Mucosa of rectum (tissue), 2 donors: ENCODE measurements at regions not wholly inside any gene's neighbourhood (a gene's known extent, or its start where the extent isn't known, plus 50 kb on each side); places are given as distances from the start of the nearest gene placed in this dataset.
"Not testable (repeated sequence)": the region's sequence is repeated elsewhere in the genome, so short reads cannot be mapped to it uniquely, and the experiment has no call there.

Experiments used
- H3K27ac ChIP-seq, 2 donors: one replicate each; pipeline ENCODE4 v1.7.0; 2013; ENCODE audit warnings: inconsistent platforms in 2 of 2, low read depth in 2 of 2, low read length in 2 of 2
- H3K27me3 ChIP-seq, 2 donors: one replicate each; pipeline ENCODE4 v1.7.0; 2013; ENCODE audit warnings: low read length in 2 of 2; ENCODE audit not compliant: control insufficient read depth in 2 of 2, insufficient read depth in 2 of 2
- H3K36me3 ChIP-seq, 2 donors: one replicate each; pipeline ENCODE4 v1.7.0; 2013; ENCODE audit warnings: low read length in 2 of 2; ENCODE audit not compliant: control insufficient read depth in 2 of 2, insufficient read depth in 2 of 2
- H3K4me1 ChIP-seq, 2 donors: one replicate each; pipeline ENCODE4 v1.7.0; 2013; ENCODE audit warnings: low read length in 2 of 2, mild to moderate bottlenecking in 1 of 2; ENCODE audit not compliant: control insufficient read depth in 2 of 2, insufficient read depth in 2 of 2
- H3K4me3 ChIP-seq, 2 donors: one replicate each; pipeline ENCODE4 v1.7.0; 2013; ENCODE audit warnings: low read length in 2 of 2
- H3K9ac ChIP-seq, 2 donors: one replicate each; pipeline ENCODE4 v1.7.0; 2013; ENCODE audit warnings: low read length in 2 of 2, low read depth in 1 of 2, mild to moderate bottlenecking in 1 of 2
- H3K9me3 ChIP-seq, 2 donors: one replicate each; pipeline ENCODE4 v1.7.0; 2013; ENCODE audit warnings: low read length in 2 of 2; ENCODE audit not compliant: control insufficient read depth in 2 of 2
- donor health status: healthy.
- donor health status: Normal muscosa, but diverticular disease.

DNA sequence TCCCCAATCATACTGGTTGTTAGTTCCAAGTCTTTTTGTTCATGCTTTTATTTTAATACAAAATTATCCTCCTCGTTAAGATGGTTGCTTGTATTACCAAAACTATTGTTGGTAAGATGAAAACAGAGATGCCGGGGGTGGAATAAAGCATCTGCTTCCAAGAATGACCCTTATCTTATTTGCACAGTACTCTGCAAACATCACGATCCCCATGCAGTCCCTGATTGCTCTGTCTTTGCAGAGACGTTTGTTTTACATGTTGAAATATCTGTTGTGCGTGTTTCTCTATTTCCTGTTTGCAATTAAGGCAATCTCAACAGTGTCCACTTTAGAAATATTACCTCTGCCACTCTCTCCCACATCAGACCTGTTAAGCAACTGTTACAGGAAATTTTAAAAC lies 141.3 kb upstream of the NCAM2 start:
- H3K27me3 ChIP-seq, result no peaks in the 10 kb centered on the region
- no peak overlapping the region for H3K27ac ChIP-seq
- H3K4me1 ChIP-seq, result no peaks in the 10 kb centered on the region
- no peak overlapping the region for H3K9ac ChIP-seq
- H3K9me3 ChIP-seq, result no peaks in the 10 kb centered on the region
- no peak overlapping the region for H3K4me3 ChIP-seq
- no peaks in the 10 kb centered on the region for H3K36me3 ChIP-seq

DNA sequence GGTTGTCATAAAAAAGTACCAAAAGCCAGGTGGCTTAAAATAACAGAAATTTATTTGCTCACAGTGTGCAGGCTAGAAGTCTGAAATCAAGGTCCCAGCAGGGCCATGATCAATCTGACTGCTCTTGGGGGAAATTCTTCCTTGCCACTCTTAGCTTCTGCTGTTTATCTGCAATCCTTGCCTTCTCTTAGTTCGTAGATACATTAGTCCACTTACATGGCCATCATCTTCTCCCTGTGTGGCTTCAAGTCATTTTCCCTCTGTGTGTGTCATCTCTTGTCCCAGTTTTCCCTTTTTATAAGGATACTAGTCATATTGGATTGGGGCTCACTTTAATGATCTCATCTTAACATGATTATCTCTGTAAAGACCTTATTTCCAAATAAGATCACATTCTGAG lies 124.0 kb upstream of the NCAM2 start:
- no peak overlapping the region for H3K4me3 ChIP-seq
- no peaks in the 10 kb centered on the region for H3K36me3 ChIP-seq
- H3K27me3 ChIP-seq, result no peaks in the 10 kb centered on the region
- H3K9ac ChIP-seq, result no peak overlapping the region
- no peaks in the 10 kb centered on the region for H3K4me1 ChIP-seq
- H3K27ac ChIP-seq, result no peak overlapping the region
- H3K9me3 ChIP-seq, result no peaks in the 10 kb centered on the region

DNA sequence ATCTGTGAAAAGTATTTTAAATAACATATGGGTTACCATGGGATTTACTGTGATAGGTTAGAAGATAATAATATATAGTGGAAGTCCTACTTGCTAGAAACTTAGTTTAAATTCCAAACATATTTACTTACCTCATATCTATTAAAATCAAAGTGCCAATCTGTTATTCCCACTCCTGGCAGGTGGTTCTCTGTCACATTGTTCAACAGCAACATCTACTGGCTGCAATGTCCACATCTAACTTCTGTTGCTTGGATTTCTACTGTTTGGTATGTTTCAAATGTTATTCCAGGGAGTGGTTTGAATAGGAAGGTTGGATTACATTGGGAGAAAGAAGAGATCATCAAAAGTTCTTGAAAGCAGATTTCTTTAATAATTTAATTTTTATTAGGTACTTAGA lies 122.5 kb upstream of the NCAM2 start:
- Histone ChIP-seq H3K9me3 (no peaks in the 10 kb centered on the region), H3K36me3 (no peaks in the 10 kb centered on the region), H3K4me3 (no peak overlapping the region), H3K27ac (no peak overlapping the region), H3K27me3 (no peaks in the 10 kb centered on the region), H3K9ac (no peak overlapping the region), H3K4me1 (no peaks in the 10 kb centered on the region)

DNA sequence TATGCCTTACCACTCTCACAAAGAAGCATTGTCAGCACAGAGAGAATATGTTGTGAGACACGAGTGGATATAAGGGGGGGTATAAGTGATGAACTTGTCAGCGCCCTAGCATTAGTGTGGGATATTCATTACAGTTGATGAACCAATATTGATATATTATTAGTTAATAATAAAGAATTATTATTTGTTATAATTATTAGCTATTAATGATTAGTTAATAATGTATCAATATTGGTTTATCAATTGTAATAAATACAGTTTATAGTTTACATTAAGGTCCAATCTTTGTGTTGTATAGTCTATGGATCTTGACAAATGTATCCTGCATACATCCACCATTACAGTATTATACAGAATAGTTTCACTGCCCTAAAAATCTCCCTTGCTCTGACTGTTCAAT lies 120.2 kb upstream of the NCAM2 start:
- Histone ChIP-seq H3K36me3 (no peaks in the 10 kb centered on the region), H3K4me1 (no peaks in the 10 kb centered on the region), H3K27me3 (no peaks in the 10 kb centered on the region), H3K9me3 (no peaks in the 10 kb centered on the region), H3K27ac (no peak overlapping the region), H3K4me3 (no peak overlapping the region), H3K9ac (no peak overlapping the region)

DNA sequence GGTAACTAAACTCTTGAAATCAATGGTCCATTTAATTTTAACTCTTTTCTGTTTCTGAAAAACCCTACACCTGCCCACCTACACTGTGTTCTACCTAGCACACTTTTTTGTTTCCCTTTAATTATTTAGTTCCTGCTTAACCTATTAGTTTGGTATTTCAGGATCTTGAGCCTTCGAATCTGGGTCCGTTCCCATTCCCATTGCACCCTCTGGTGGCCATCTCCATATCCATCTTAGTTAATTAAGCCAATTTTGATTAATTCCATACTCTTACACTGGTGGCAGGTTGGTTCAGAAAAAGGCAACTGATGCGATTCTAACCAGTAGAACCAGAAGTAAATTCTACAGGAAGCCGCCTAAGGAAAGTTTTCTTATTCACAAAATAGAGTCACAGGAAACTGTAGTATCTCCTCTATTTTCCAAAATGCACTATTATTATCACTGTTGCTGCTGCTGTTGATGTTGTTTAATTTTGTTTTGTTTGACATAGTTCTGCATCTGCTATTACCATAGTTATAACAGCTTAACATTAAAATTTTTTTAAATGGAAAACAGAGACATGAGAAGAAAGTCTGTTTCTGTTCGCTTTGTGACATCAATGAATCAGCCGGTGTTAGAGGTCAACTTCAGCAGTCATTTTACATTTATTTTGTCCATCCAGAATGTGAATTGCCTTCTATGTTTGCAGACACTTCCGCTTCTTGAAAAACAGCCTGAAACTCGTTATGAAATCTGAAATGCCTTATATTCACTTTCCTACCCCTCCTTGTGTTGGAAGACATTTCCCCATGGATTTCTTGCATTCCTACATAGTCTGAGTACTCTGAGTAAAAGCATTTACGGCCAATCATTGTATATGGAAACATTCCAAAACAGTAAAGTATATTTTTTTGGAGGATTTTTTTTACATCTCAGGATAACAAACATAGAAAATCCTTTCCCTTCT lies 115.5 kb upstream of the NCAM2 start:
- Histone ChIP-seq H3K36me3 (no peaks in the 10 kb centered on the region), H3K4me3 (no peak overlapping the region), H3K27ac (no peak overlapping the region), H3K9ac (no peak overlapping the region), H3K9me3 (no peaks in the 10 kb centered on the region), H3K4me1 (no peaks in the 10 kb centered on the region), H3K27me3 (no peaks in the 10 kb centered on the region)

DNA sequence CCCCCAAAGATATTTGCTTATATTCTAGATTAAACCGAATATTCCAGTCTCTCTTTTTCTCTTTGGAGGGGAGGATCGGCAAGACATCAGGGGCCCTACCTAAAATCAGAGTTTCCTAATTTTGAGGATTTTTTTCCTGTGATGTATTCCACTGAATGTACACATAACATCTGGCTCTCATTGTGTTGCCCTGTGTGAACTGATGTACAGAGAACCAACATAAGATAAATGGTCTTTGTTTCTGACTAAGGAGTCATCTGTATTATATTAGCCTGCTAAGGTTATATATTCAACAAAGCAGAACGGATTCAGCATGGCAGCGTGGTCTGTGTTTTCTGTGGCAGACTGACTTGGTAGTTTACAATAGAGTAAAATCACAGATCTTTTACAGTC lies 114.8 kb upstream of the NCAM2 start:
- Histone ChIP-seq H3K27ac (no peak overlapping the region), H3K4me3 (no peak overlapping the region), H3K36me3 (no peaks in the 10 kb centered on the region)

DNA sequence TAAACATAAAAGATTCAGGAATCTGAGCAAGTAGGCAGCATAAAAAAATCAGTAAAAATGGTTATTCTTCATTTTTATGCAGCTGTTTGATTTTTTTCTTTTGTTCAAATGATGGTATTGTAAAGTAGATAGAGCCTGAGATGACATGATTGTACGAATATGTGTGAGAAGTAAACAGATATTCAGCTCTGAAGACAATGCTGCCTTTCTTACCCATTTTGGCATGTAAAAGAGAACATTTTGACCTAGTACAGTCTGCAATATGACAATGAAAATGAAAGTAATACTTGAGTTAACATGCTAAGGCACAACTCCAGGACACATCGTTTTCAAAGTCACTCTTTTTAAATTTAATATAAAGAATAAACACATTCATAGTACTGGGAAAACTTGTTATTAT lies 95.7 kb upstream of the NCAM2 start:
- no peaks in the 10 kb centered on the region for H3K36me3 ChIP-seq
- no peak overlapping the region for H3K4me3 ChIP-seq
- H3K27me3 ChIP-seq, result no peaks in the 10 kb centered on the region
- H3K4me1 ChIP-seq, result no peaks in the 10 kb centered on the region
- no peak overlapping the region for H3K9ac ChIP-seq
- H3K27ac ChIP-seq, result no peak overlapping the region
- H3K9me3 ChIP-seq, result no peaks in the 10 kb centered on the region

More for the DNA sequence above, 114.8 kb upstream of the NCAM2 start:
- no peak overlapping the region for H3K9ac ChIP-seq
- H3K4me1 ChIP-seq, result no peaks in the 10 kb centered on the region
- H3K27me3 ChIP-seq, result no peaks in the 10 kb centered on the region
- H3K9me3 ChIP-seq, result no peaks in the 10 kb centered on the region

DNA sequence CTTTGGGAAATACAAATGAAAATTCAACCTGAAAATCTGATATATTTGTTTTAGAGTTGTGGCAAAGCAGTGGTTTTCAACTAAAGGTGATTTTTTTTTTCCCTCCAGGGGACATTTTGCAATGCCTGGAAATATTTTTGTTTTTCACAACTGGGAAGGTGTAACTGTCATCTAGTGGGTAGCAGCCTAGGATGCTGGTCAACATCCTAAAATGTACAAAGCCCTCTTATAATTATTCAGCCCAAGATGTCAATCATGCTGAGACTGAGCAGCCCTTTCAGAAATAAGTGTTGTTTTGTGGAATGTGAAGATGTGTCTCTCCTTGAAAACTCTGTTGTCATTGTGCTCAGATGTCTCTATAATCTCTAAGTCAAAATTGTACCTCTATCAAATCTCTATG lies 95.2 kb upstream of the NCAM2 start:
- H3K27ac ChIP-seq, result no peak overlapping the region

DNA sequence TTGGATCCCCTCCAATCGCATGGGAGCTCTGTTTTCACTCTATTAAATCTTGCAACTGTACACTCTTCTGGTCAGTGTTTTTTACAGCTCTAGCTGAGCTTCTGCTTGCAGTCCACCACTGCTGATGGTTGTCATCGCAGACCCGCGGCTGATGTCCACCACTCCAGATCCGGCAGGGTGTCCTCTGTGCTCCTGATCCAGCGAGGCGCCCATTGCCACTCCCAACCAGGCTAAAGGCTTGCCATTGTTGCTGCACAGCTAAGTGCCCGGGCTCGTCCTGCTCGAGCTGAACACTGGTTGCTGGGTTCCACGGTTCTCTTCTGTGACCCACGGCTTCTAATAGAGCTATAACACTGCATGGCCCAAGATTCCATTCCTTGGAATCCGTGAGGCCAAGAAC lies 70.7 kb upstream of the NCAM2 start:
- H3K4me3 ChIP-seq, H3K27ac ChIP-seq, H3K9me3 ChIP-seq, H3K27me3 ChIP-seq, H3K9ac ChIP-seq, H3K36me3 ChIP-seq, H3K4me1 ChIP-seq: not testable (repeated sequence)

More for the DNA sequence above, 95.2 kb upstream of the NCAM2 start:
- no peaks in the 10 kb centered on the region for H3K36me3 ChIP-seq
- no peak overlapping the region for H3K9ac ChIP-seq
- no peaks in the 10 kb centered on the region for H3K9me3 ChIP-seq
- H3K4me3 ChIP-seq, result no peak overlapping the region
- H3K27me3 ChIP-seq, result no peaks in the 10 kb centered on the region
- H3K4me1 ChIP-seq, result no peaks in the 10 kb centered on the region

DNA sequence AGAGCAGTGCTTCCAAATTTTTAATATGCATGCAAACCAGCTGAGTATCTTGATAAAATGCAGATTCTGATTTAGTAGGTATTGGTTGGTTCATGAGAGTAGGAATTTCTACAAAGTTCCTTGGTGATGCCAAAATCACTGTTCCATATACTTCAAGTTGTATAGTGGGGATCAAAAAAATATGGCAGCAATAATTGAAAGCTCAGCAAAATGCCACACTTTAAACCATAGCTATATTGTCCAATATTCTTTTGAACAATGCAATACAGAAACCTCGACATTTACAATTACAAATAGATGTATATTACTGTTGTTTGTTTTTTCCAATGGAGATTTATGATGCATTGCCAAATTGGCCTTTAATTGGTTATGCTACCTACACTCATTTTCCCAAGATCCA lies 55.7 kb upstream of the NCAM2 start:
- no peaks in the 10 kb centered on the region for H3K27me3 ChIP-seq
- no peaks in the 10 kb centered on the region for H3K9me3 ChIP-seq
- no peak overlapping the region for H3K27ac ChIP-seq
- H3K9ac ChIP-seq, result no peak overlapping the region
- H3K4me3 ChIP-seq, result no peak overlapping the region
- no peaks in the 10 kb centered on the region for H3K36me3 ChIP-seq
- no peaks in the 10 kb centered on the region for H3K4me1 ChIP-seq
